ENCODE measurements at regions not wholly inside any gene's neighbourhood (a gene's known extent, or its start where the extent isn't known, plus 50 kb on each side); places are given as distances from the start of the nearest gene placed in this dataset.

GRCh38 chr14:85390236-85390635 is 139.7 kb upstream of the FLRT2 start:
- DNase-seq (ENCODE audit: low spot score): no peak

- no peak for DNase-seq (ENCODE audit: low spot score)
These were observed 138.5 kb upstream of the FLRT2 start for GRCh38 chr14:85391455-85391854.

GRCh38 chr14:85391892-85392291 is 138.1 kb upstream of the FLRT2 start:
- no peak for DNase-seq (ENCODE audit: low spot score)

- no peak for DNase-seq (ENCODE audit: low spot score)
These were observed 130.8 kb upstream of the FLRT2 start for GRCh38 chr14:85399186-85399585.

GRCh38 chr14:85400678-85401077 is 129.3 kb upstream of the FLRT2 start:
- no peak for DNase-seq (ENCODE audit: low spot score)

- no peak for DNase-seq (ENCODE audit: low spot score)
These were observed 128.6 kb upstream of the FLRT2 start for GRCh38 chr14:85401384-85401783.

- DNase-seq (ENCODE audit: low spot score): no peak
These were observed 127.3 kb upstream of the FLRT2 start for GRCh38 chr14:85402569-85403162.

GRCh38 chr14:85409481-85410210 is 120.3 kb upstream of the FLRT2 start:
- no peak for DNase-seq (ENCODE audit: low spot score)

GRCh38 chr14:85412756-85413155 is 117.2 kb upstream of the FLRT2 start:
- no peak for DNase-seq (ENCODE audit: low spot score)

- DNase-seq (ENCODE audit: low spot score): no peak
These were observed 116.0 kb upstream of the FLRT2 start for GRCh38 chr14:85413836-85414526.

GRCh38 chr14:85415015-85415712 is 114.8 kb upstream of the FLRT2 start:
- DNase-seq (ENCODE audit: low spot score): peak; percentile 75

GRCh38 chr14:85416771-85417170 is 113.2 kb upstream of the FLRT2 start:
- DNase-seq (ENCODE audit: low spot score): peak; percentile 23

- DNase-seq (ENCODE audit: low spot score): no peak
These were observed 112.5 kb upstream of the FLRT2 start for GRCh38 chr14:85417396-85417795.

GRCh38 chr14:85418721-85419120 is 111.2 kb upstream of the FLRT2 start:
- DNase-seq (ENCODE audit: low spot score): no peak

GRCh38 chr14:85420278-85420677 is 109.7 kb upstream of the FLRT2 start:
- DNase-seq (ENCODE audit: low spot score): no peak

- DNase-seq (ENCODE audit: low spot score): no peak
These were observed 109.2 kb upstream of the FLRT2 start for GRCh38 chr14:85420707-85421106.

- peak; percentile 21 for DNase-seq (ENCODE audit: low spot score)
These were observed 108.6 kb upstream of the FLRT2 start for GRCh38 chr14:85421186-85421877.

- DNase-seq (ENCODE audit: low spot score): no peak
These were observed 106.1 kb upstream of the FLRT2 start for GRCh38 chr14:85423889-85424288.

- DNase-seq (ENCODE audit: low spot score): no peak
These were observed 104.4 kb upstream of the FLRT2 start for GRCh38 chr14:85425507-85425906.

GRCh38 chr14:85426068-85426935 is 103.6 kb upstream of the FLRT2 start:
- DNase-seq (ENCODE audit: low spot score): no peak

- no peak for DNase-seq (ENCODE audit: low spot score)
These were observed 101.0 kb upstream of the FLRT2 start for GRCh38 chr14:85428926-85429325.
